ENCODE measurements at regions not wholly inside any gene's neighbourhood (a gene's known extent, or its start where the extent isn't known, plus 50 kb on each side); places are given as distances from the start of the nearest gene placed in this dataset.

DNA sequence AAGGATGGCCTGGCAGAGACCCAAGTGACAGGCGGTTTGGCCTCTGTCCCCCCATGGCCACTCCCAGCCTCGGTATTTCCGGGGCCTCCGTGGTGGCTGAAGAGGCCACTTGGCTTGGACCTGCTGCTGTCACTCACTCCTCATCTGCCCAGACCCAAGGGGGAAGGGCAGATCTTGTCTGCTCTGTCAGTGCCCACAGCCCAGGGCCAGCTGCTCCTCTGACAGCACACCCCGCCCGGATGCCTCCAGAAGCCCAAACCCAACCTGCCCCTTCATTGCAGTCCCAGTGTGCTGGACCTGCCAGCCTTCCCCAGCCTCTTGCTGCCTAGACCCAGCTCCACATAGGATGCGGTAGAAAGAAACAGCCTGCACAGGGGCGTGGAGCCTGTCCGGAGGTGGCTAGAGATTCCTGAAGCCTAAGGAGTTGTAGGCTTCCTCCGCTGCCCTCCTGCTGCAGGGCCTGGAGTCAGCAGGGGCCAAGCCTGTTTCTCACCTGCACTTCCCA is 52.0 kb downstream of the MAGEF1 start:
- TF ChIP-seq CTCF (conservative IDR thresholded peaks at IDR 0.05; ENCODE audit: low read depth, low read length): no peak
- TF ChIP-seq EZH2phosphoT487 (IDR thresholded peaks at IDR 0.05; ENCODE audit: borderline replicate concordance, low read length): no peak
- no peak for TF ChIP-seq EZH2 (IDR thresholded peaks at IDR 0.05; ENCODE audit: low read length, unreplicated experiment)
